SK-N-SH (cell line): ENCODE measurements at regions not wholly inside any gene's neighbourhood (a gene's known extent, or its start where the extent isn't known, plus 50 kb on each side); places are given as distances from the start of the nearest gene placed in this dataset.

ENCODE experiments used
- CTCF ChIA-PET: fragments of 300-600, 350-600 bp; formaldehyde crosslinking; extraction: SDS; loops from one replicate; lab custom pipeline; 2021; lab: Yijun Ruan, JAX
- POLR2A ChIA-PET: fragments of 350-600 bp; sonication (Branson Sonifier 250); formaldehyde crosslinking; extraction: SDS; loops from one replicate; lab custom pipeline; 2020; ENCODE audit warnings: antibody characterized with exemption, inconsistent platforms; lab: Yijun Ruan, JAX
- DNase-seq: peaks from one replicate; pipeline ENCODE4 v3.0.0; 2012
- H2AFZ ChIP-seq: fragments of 200-600 bp; sonication (generic); 2 replicates; pipeline ENCODE4 v1.8.1; 2016; ENCODE audit warnings: antibody characterized with exemption, mild to moderate bottlenecking, low read depth
- H3F3A ChIP-seq: fragments of 200-600 bp; sonication (generic); replicated peaks from 2 replicates; pipeline ENCODE3; 2016; ENCODE audit warnings: antibody characterized with exemption, mild to moderate bottlenecking; ENCODE audit not compliant: insufficient read depth
- H3K27ac ChIP-seq, 2 experiments: fragments of 200-500 bp in 1 of 2; fragments of 200-600 bp in 1 of 2; sonication (Bioruptor generic) in 1 of 2; sonication (generic), shearing (Covaris generic) in 1 of 2; 2 replicates each; pipeline versions ENCODE4 v1.5.1 to v1.6.1; 2014 to 2016; ENCODE audit warnings: low read depth in 2 of 2, inconsistent platforms in 1 of 2, low read length in 1 of 2, mild to moderate bottlenecking in 1 of 2, mixed read lengths in 1 of 2
- H3K27me3 ChIP-seq: fragments of 200-600 bp; sonication (generic), shearing (Covaris generic); 2 replicates; pipeline ENCODE4 v1.6.1; 2016; ENCODE audit warnings: mixed run types; ENCODE audit not compliant: insufficient read depth
- H3K36me3 ChIP-seq, 2 experiments: fragments of 200-500 bp in 1 of 2; fragments of 200-600 bp in 1 of 2; sonication (Bioruptor generic) in 1 of 2; sonication (generic) in 1 of 2; replicated peaks in 1 of 2; 2 replicates each; pipeline versions ENCODE3 to v1.5.1; 2014 to 2016; ENCODE audit warnings: low read length in 1 of 2, mild to moderate bottlenecking in 1 of 2; ENCODE audit not compliant: insufficient read depth in 2 of 2, control insufficient read depth in 1 of 2
- H3K4me1 ChIP-seq, 2 experiments: fragments of 200-500 bp in 1 of 2; fragments of 200-600 bp in 1 of 2; sonication (Bioruptor generic) in 1 of 2; sonication (generic), shearing (Covaris generic) in 1 of 2; 2 replicates each; pipeline versions ENCODE4 v1.5.1 to v1.6.1; 2014 to 2016; ENCODE audit warnings: low read depth in 1 of 2, low read length in 1 of 2, mixed run types in 1 of 2; ENCODE audit not compliant: insufficient read depth in 2 of 2, control insufficient read depth in 1 of 2
- H3K4me2 ChIP-seq: fragments of 200-600 bp; sonication (generic), shearing (Covaris generic); 2 replicates; pipeline ENCODE4 v1.6.1; 2017; ENCODE audit warnings: mixed run types
- H3K4me3 ChIP-seq, 2 experiments: fragments of 200-500 bp in 1 of 2; fragments of 200-600 bp in 1 of 2; sonication (Bioruptor generic) in 1 of 2; sonication (generic), shearing (Covaris generic) in 1 of 2; 2 replicates each; pipeline versions ENCODE4 v1.5.1 to v1.8.1; 2014 to 2016; ENCODE audit warnings: low read depth in 2 of 2, inconsistent platforms in 1 of 2, low read length in 1 of 2, mild to moderate bottlenecking in 1 of 2, mixed read lengths in 1 of 2, moderate library complexity in 1 of 2
- H3K79me2 ChIP-seq: fragments of 200-600 bp; sonication (generic); 2 replicates; pipeline ENCODE4 v1.8.1; 2017; ENCODE audit warnings: mild to moderate bottlenecking; ENCODE audit not compliant: insufficient read depth
- H3K9ac ChIP-seq: fragments of 200-600 bp; sonication (generic); 2 replicates; pipeline ENCODE4 v1.6.1; 2017; ENCODE audit warnings: mixed run types
- H3K9me2 ChIP-seq: fragments of 200-600 bp; sonication (generic); 2 replicates; pipeline ENCODE4 v1.6.1; 2017; ENCODE audit warnings: mixed run types
- H3K9me3 ChIP-seq: fragments of 200-600 bp; sonication (generic); 2 replicates; pipeline ENCODE4 v1.6.1; 2017; ENCODE audit warnings: mixed run types, mild to moderate bottlenecking, moderate library complexity
- H4K20me1 ChIP-seq: fragments of 200-600 bp; sonication (generic); 2 replicates; pipeline ENCODE4 v1.6.1; 2017; ENCODE audit warnings: mild to moderate bottlenecking, mixed run types; ENCODE audit not compliant: insufficient read depth
- CHD2 ChIP-seq: fragments of 150-350 bp; IDR thresholded peaks from 2 replicates; pipeline ENCODE4 v1.6.1; 2018; ENCODE audit warnings: low read length; ENCODE audit not compliant: partially characterized antibody
- CTCF ChIP-seq: fragments of 200-600 bp; sonication (generic); IDR thresholded peaks from 2 replicates; pipeline ENCODE4 v1.6.1; 2017; ENCODE audit warnings: antibody characterized with exemption, mild to moderate bottlenecking, moderate library complexity
- EP300 ChIP-seq, 2 experiments: IDR thresholded peaks; 2 replicates each; pipeline versions ENCODE4 v1.4.0 to v1.6.1; 2012; ENCODE audit warnings: borderline replicate concordance in 1 of 2, low read depth in 1 of 2, low read length in 1 of 2
- EZH2phosphoT487 ChIP-seq: fragments of 200-600 bp; sonication (generic); IDR thresholded peaks from 2 replicates; pipeline ENCODE4 v1.6.1; 2017; ENCODE audit warnings: low read depth, mixed run types, mild to moderate bottlenecking, antibody characterized with exemption, moderate library complexity, borderline replicate concordance
- IRF3 ChIP-seq: fragments of 150-350 bp; IDR thresholded peaks from 2 replicates; pipeline ENCODE4 v1.6.1; 2016; ENCODE audit warnings: mild to moderate bottlenecking, low read depth, low read length
- JUND ChIP-seq: IDR thresholded peaks from 2 replicates; pipeline ENCODE4 v1.4.0; 2012
- MAX ChIP-seq: IDR thresholded peaks from 2 replicates; pipeline ENCODE4 v1.4.0; 2012; ENCODE audit warnings: low read depth
- NRF1 ChIP-seq: IDR thresholded peaks from 2 replicates; pipeline ENCODE4 v1.6.1; 2012; ENCODE audit warnings: low read depth, mild to moderate bottlenecking, low read length
- PBX3 ChIP-seq: IDR thresholded peaks from 2 replicates; pipeline ENCODE4; 2012
- POLR2AphosphoS5 ChIP-seq: IDR thresholded peaks from 2 replicates; pipeline ENCODE4 v1.6.1; 2012; ENCODE audit warnings: low read depth, low read length
- RAD21 ChIP-seq: IDR thresholded peaks from 2 replicates; pipeline ENCODE4 v1.6.1; 2012; ENCODE audit warnings: mild to moderate bottlenecking, low read length
- RCOR1 ChIP-seq: fragments of 150-350 bp; IDR thresholded peaks from 2 replicates; pipeline ENCODE4 v1.6.1; 2017; ENCODE audit warnings: antibody characterized with exemption, low read length
- RFX5 ChIP-seq: IDR thresholded peaks from 2 replicates; pipeline ENCODE4 v1.6.1; 2012; ENCODE audit warnings: mild to moderate bottlenecking, improper control_type of control experiment, low read length
- RXRA ChIP-seq: IDR thresholded peaks from 2 replicates; pipeline ENCODE4 v1.4.0; 2012; ENCODE audit warnings: low read depth, mild to moderate bottlenecking, borderline replicate concordance
- SIN3A ChIP-seq: IDR thresholded peaks from 2 replicates; pipeline ENCODE4 v1.6.1; 2012; ENCODE audit warnings: low read depth, mild to moderate bottlenecking, low read length, moderate library complexity, borderline replicate concordance
- TEAD4 ChIP-seq: IDR thresholded peaks from 2 replicates; pipeline ENCODE4 v1.4.0; 2012; ENCODE audit warnings: mild to moderate bottlenecking, borderline replicate concordance; ENCODE audit not compliant: insufficient read depth
- USF1 ChIP-seq: IDR thresholded peaks from 2 replicates; pipeline ENCODE4 v1.4.0; 2012; ENCODE audit warnings: low read depth, borderline replicate concordance
- WGBS: methylation state at CpG from one replicate; pipeline ENCODE4 v1.1.6; 2017; ENCODE audit warnings: low lambda C conversion rate; 5-methylcytosine and 5-hydroxymethylcytosine counted together

- POLR2A ChIA-PET: no interaction called here
- WGBS: 50% methylated on average over 4 of the region's 4 CpGs
- no peaks in the 10 kb centered on the region for H3K9me2 ChIP-seq
- no peak for DNase-seq
- CTCF ChIA-PET: no interaction called here
- TF ChIP-seq POLR2AphosphoS5 (no peak), TEAD4 (no peak), RCOR1 (no peak), RAD21 (no peak), JUND (no peak), MAX (no peak), IRF3 (no peak), SIN3A (no peak), CHD2 (no peak), PBX3 (no peak), EP300 (IDR thresholded peaks at IDR 0.05; ENCODE audit: borderline replicate concordance in 1 of 2, low read depth in 1 of 2, low read length in 1 of 2) (no peak), RXRA (no peak), USF1 (no peak), EZH2phosphoT487 (no peak), CTCF (no peak), NRF1 (no peak), RFX5 (no peak)
- no peak overlapping the region for H3K27ac ChIP-seq
- H3K4me3 ChIP-seq: no peak overlapping the region
- no peak overlapping the region for H2AFZ ChIP-seq
- no peaks in the 10 kb centered on the region for H3K79me2 ChIP-seq
- no peak overlapping the region for H3K4me2 ChIP-seq
- H3K36me3 ChIP-seq: no peaks in the 10 kb centered on the region
- no peaks in the 10 kb centered on the region for H3K9me3 ChIP-seq
- no peaks in the 10 kb centered on the region for H3K4me1 ChIP-seq
- H3K27me3 ChIP-seq: no peaks in the 10 kb centered on the region
- no peaks in the 10 kb centered on the region for H4K20me1 ChIP-seq
- no peaks in the 10 kb centered on the region for H3F3A ChIP-seq
- H3K9ac ChIP-seq: no peak overlapping the region
Observed at GRCh38 chr9:19656704-19657103, 132.1 kb downstream of the SLC24A2 start.
